ENCODE measurements at regions not wholly inside any gene's neighbourhood (a gene's known extent, or its start where the extent isn't known, plus 50 kb on each side); places are given as distances from the start of the nearest gene placed in this dataset.

DNA sequence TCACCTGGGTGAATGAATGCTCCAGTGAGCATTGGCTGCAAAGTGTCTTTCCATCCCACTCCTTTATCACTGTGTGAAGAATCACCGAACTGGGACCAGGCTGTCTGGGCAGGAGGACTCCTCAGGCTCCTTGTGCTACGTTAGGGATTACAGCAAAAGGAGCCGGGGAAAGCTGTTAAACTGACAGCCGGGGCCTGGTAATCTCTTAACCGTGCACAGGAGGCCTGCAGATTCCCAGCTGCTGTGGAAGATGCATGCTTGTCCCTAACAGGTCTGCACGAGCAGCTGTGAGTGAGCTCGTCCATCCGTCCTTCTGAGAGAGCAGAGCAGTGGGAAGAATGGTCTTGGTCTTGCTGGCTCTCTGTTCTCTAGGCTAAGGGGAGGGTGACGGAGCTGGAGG lies 231.5 kb downstream of the AACS start:
- TF ChIP-seq, protein P1, sequence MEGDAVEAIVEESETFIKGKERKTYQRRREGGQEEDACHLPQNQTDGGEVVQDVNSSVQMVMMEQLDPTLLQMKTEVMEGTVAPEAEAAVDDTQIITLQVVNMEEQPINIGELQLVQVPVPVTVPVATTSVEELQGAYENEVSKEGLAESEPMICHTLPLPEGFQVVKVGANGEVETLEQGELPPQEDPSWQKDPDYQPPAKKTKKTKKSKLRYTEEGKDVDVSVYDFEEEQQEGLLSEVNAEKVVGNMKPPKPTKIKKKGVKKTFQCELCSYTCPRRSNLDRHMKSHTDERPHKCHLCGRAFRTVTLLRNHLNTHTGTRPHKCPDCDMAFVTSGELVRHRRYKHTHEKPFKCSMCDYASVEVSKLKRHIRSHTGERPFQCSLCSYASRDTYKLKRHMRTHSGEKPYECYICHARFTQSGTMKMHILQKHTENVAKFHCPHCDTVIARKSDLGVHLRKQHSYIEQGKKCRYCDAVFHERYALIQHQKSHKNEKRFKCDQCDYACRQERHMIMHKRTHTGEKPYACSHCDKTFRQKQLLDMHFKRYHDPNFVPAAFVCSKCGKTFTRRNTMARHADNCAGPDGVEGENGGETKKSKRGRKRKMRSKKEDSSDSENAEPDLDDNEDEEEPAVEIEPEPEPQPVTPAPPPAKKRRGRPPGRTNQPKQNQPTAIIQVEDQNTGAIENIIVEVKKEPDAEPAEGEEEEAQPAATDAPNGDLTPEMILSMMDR (IDR thresholded peaks at IDR 0.05) = no peak
- no peak for TF ChIP-seq POLR2A (IDR thresholded peaks at IDR 0.05)

All from prostate gland (tissue), 2 donors.